ENCODE measurements at regions not wholly inside any gene's neighbourhood (a gene's known extent, or its start where the extent isn't known, plus 50 kb on each side); places are given as distances from the start of the nearest gene placed in this dataset.
"Not testable (repeated sequence)": the region's sequence is repeated elsewhere in the genome, so short reads cannot be mapped to it uniquely, and the experiment has no call there.

DNA sequence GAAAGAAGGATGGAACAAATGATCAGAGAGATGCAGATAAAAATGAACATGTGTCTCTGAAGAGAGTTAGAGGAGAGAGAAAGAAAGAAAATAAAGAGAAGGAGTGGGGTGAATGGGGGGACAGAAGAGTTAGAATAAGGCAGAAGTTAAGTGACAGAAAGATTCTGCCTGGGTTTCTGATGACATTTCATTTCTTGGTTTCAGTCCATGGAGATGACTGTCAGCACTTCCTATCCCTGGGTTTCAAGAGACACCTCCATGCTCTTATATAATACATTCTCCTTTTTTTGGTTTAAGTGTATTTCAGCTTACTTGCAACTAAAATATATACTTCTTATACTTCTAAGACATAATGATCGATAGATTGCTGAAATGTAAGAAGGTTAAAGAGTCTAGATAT, 213.0 kb upstream of the IL12B start:
- peak in 3 of 4 experiments; percentile 5 to 36 (median 6) for DNase-seq

GRCh38 chr5:159545156-159545555, 214.9 kb upstream of the IL12B start:
- peak; percentile 27 to 69 (median 52) for DNase-seq

GRCh38 chr5:159547466-159548195, 217.3 kb upstream of the IL12B start:
- DNase-seq = no peak

GRCh38 chr5:159548517-159548916, 218.2 kb upstream of the IL12B start:
- DNase-seq = no peak

- DNase-seq = no peak
Measured at GRCh38 chr5:159549046-159549445, 218.8 kb upstream of the IL12B start.

DNA sequence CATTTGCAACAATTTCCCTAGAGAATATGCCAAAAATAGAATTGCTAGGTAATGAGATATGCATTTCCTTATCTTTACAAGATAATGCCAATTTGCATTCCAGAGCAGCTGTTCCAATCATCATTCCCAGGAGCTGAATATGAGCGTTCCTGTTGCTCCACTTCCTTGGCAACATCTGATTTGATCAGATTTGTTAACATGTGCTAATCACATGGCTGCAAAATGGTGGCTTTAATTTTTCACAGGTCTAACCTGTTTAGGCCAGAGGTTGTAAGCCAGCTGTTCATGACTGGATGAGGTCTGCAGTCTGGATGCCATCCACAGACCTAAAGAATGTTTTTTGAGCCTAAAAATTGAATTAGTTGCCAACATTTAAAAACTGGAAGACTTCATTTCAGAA, 220.7 kb upstream of the IL12B start:
- DNase-seq = no peak

- DNase-seq = no peak
Measured at GRCh38 chr5:159552751-159553150, 222.5 kb upstream of the IL12B start.

DNA sequence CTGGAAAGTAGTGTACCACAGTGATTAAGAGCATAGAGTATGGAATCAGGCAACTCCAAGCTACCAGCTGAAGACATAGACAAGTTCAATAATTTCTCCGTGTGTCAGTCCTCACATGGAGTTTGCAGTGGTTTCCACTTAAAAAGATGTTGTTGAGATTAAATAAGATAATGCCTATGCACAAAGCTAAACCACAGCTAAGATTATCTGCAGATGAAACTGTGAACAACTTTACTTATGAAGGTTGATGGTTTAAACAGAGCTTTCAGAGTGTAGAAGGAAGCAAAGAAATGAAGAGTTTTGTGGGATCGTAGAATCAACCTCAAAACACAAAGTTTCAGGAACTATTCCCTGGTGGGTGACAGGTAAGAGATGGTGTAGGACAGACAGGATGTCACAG, 223.5 kb upstream of the IL12B start:
- no peak for DNase-seq

DNA sequence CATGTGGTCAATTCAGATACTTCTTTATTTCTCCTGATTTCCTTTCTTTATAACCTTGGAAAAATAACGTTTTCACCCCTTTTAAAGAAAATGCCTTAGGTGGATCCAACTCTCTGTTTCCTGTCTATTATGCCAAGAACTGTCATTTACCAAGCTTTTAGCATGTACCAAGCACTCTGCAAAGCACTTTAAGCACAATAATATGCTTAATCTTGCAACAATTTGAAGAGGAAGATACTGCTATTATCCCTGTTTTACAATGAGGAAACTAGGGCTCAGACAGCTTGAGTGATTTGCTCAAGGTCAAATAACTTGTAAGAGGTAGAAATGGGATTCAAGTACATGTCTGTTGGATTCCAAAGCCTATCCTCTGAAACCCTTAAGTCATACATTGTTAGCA, 224.8 kb upstream of the IL12B start:
- no peak for DNase-seq

- DNase-seq = no peak
Measured at GRCh38 chr5:159559337-159559736, 229.1 kb upstream of the IL12B start.

- DNase-seq = no peak
Measured at GRCh38 chr5:159560088-159560487, 229.8 kb upstream of the IL12B start.

GRCh38 chr5:159564031-159564430, 233.7 kb upstream of the IL12B start:
- no peak for DNase-seq

DNA sequence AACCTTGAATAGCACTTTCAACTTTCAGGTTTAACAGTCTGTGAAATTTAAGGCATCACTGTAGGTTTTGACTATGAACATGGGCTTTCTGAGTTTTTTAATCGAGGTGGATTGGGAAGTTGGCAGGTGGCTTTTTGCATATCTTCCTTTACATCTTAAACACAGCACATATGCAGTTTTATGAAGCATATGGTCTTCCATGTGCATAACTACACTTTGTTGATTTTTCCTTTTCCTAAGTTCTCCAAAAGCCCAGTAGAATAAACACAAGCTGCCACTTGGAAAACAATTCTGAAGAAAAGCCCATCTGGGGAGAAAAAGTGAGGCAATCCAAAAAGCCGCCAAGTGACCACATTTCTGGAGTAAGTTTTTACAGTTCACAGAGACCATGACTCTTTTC, 236.5 kb upstream of the IL12B start:
- no peak for DNase-seq

- DNase-seq = no peak
Measured at GRCh38 chr5:159567461-159567860, 237.2 kb upstream of the IL12B start.

DNA sequence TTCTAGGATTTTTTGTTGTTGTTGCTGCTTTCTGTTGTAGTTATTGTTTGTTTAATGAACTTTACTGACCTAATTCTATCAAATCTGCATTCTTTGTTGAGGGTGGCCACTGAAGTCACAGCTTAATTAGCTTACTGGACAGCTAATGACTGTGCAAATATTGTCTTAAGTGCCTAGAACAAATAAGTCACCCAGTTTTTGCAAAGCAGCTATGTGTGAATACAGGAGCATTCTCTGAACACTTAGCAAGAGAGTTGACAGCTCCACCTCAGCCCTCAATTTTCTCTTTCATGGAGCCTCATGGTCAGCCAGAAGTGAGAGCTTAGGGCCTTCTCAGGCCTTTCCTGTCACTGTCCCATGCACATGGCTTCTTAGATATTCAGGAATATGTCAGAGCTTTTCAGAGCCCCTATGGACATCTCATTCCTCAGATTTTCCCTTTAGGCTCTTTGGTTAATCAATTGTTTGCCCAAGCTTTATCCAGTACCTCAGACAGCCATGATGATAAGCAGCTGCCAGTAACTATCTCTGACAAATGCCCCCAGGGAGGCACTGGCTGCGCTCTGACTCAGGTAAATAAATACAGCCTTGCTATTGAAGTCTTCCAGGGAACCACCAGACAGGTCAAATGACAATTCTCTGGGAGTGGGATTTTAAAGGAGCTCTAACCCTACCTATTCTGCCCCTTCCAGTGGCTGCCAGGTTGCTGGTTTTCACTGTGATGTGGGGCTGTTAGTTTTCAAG, 241.4 kb upstream of the IL12B start:
- DNase-seq = no peak

DNA sequence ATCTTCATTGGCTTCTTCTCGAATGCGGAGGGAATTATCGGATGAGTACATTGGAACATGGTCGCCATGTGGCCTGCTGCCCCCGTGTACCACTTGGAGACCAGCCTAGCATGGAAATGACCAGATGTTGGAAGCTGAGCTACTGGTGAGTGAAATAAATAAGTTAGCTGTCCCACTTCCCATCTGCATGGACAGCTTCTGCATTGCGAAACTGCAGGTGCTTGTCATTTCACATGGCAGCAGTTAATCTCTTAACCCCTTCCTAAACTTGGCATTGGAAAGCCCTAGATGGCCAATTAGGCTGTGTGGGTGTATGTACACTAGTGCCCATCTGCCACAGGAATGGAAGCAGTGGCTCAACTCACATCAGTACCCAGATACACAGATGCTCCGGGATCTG, 246.6 kb upstream of the IL12B start:
- peak in 2 of 4 experiments; percentile 4 to 13 for DNase-seq

DNA sequence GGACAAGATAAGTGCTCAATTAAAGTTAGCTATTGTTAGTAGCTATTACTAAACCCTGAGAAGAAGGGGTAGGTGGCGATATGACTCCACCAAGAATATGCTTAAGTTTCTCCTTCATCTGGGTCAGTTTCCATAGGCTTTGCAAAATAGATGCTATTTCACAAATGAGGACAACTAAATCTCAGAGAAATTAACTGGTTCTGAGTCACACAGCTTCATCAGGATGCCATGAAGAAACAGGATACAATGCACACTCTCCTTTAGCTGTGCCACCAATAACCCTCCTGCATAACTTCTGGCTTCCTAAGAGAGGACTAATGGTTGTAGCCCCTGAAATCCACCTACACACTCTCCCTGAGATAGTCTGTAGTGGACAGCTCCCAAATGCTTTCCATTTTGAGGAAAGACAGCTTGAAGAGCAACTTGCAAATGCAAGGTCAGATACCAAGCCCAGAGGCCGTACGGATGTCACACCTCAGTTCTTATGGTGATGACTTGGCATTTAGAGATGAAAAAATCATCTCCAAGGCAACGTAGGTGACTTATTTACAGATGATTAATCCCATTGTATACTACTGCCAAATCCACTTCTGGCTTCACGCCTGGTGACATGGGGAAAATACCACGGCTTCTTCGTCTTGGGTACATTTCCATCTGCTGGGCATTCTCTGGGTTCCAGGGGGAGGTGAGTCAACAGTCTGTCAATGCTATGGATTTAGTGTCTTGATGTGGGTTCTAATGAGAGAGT, 251.4 kb upstream of the IL12B start:
- DNase-seq = no peak

DNA sequence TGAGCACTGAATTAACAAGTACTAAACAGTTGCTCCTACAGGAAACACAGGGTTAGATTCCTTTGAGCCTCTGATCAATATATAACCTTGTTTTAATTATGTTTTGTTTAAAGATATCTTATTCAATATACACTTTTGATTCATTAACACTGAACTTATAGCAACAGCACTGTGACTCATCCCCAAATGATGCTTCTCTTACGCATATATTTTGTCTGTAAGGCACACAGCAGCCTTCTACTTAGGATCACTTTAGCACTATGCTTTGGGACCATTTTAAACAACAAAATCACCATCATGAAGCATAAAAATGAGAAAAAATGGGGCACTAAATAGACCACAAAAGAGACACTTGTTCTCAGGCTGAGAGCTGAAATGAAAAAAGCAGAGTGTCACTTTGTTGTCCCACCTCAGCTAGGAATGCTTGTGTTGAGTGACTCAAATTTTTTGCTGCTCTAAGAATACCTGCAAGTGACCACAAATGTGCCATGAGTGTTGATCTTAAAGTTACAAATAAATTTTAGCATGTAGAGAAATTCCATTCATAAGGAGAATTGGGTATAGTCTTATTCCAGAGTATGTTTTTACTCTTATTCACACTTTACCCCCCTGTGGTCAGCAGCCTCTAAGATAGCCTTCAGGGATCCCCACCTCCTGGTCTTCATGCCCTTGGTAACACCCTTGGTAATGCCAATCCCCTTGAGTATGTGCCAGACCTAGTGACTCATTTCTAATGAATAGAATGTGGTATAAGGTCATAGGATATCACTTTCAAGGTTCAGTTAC, 252.7 kb upstream of the IL12B start:
- no peak for DNase-seq

- DNase-seq = no peak
Measured at GRCh38 chr5:159586921-159587320, 256.6 kb upstream of the IL12B start.

- DNase-seq = no peak
Measured at GRCh38 chr5:159588941-159589340, 258.7 kb upstream of the IL12B start.

- no peak for DNase-seq
Measured at GRCh38 chr5:159593518-159594073, 263.3 kb upstream of the IL12B start.

GRCh38 chr5:159595561-159595960, 265.3 kb upstream of the IL12B start:
- not testable (repeated sequence) for DNase-seq

Measured in suppressor macrophage (primary cell).